ENCODE measurements at regions not wholly inside any gene's neighbourhood (a gene's known extent, or its start where the extent isn't known, plus 50 kb on each side); places are given as distances from the start of the nearest gene placed in this dataset.

DNA sequence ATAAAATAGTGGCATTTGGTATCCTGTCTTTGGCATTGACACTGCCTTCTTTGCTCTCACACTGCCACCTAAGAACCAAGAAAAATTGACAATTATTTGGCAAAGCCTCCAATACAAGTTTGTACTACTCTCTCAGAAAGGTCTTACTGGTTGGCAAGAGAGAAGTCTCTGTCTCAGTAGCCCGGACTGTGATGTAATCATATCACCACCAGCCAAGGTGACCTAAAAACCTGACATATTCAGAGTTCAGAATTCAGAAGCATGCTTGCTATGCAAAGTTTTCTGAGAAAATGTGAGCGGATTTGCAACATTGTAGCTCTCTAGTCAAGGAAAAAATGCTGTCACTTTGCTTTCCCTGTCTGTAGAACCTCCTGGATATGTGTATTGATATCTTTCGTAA, 196.0 kb downstream of the CDH7 start:
- TF ChIP-seq KMT2B (CRISPR knock-in tag; IDR thresholded peaks at IDR 0.05), result no peak
- no peak for TF ChIP-seq CTCF (CRISPR knock-in tag; IDR thresholded peaks at IDR 0.05)
- TF ChIP-seq, protein P1, sequence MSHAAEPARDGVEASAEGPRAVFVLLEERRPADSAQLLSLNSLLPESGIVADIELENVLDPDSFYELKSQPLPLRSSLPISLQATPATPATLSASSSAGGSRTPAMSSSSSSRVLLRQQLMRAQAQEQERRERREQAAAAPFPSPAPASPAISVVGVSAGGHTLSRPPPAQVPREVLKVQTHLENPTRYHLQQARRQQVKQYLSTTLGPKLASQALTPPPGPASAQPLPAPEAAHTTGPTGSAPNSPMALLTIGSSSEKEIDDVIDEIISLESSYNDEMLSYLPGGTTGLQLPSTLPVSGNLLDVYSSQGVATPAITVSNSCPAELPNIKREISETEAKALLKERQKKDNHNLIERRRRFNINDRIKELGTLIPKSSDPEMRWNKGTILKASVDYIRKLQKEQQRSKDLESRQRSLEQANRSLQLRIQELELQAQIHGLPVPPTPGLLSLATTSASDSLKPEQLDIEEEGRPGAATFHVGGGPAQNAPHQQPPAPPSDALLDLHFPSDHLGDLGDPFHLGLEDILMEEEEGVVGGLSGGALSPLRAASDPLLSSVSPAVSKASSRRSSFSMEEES (CRISPR knock-in tag; IDR thresholded peaks at IDR 0.05), result no peak
- TF ChIP-seq, protein P2, sequence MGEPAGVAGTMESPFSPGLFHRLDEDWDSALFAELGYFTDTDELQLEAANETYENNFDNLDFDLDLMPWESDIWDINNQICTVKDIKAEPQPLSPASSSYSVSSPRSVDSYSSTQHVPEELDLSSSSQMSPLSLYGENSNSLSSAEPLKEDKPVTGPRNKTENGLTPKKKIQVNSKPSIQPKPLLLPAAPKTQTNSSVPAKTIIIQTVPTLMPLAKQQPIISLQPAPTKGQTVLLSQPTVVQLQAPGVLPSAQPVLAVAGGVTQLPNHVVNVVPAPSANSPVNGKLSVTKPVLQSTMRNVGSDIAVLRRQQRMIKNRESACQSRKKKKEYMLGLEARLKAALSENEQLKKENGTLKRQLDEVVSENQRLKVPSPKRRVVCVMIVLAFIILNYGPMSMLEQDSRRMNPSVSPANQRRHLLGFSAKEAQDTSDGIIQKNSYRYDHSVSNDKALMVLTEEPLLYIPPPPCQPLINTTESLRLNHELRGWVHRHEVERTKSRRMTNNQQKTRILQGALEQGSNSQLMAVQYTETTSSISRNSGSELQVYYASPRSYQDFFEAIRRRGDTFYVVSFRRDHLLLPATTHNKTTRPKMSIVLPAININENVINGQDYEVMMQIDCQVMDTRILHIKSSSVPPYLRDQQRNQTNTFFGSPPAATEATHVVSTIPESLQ (CRISPR knock-in tag; conservative IDR thresholded peaks at IDR 0.05), result no peak
- no peak for TF ChIP-seq ZBTB25 (CRISPR knock-in tag; IDR thresholded peaks at IDR 0.05)
- TF ChIP-seq, protein P3, sequence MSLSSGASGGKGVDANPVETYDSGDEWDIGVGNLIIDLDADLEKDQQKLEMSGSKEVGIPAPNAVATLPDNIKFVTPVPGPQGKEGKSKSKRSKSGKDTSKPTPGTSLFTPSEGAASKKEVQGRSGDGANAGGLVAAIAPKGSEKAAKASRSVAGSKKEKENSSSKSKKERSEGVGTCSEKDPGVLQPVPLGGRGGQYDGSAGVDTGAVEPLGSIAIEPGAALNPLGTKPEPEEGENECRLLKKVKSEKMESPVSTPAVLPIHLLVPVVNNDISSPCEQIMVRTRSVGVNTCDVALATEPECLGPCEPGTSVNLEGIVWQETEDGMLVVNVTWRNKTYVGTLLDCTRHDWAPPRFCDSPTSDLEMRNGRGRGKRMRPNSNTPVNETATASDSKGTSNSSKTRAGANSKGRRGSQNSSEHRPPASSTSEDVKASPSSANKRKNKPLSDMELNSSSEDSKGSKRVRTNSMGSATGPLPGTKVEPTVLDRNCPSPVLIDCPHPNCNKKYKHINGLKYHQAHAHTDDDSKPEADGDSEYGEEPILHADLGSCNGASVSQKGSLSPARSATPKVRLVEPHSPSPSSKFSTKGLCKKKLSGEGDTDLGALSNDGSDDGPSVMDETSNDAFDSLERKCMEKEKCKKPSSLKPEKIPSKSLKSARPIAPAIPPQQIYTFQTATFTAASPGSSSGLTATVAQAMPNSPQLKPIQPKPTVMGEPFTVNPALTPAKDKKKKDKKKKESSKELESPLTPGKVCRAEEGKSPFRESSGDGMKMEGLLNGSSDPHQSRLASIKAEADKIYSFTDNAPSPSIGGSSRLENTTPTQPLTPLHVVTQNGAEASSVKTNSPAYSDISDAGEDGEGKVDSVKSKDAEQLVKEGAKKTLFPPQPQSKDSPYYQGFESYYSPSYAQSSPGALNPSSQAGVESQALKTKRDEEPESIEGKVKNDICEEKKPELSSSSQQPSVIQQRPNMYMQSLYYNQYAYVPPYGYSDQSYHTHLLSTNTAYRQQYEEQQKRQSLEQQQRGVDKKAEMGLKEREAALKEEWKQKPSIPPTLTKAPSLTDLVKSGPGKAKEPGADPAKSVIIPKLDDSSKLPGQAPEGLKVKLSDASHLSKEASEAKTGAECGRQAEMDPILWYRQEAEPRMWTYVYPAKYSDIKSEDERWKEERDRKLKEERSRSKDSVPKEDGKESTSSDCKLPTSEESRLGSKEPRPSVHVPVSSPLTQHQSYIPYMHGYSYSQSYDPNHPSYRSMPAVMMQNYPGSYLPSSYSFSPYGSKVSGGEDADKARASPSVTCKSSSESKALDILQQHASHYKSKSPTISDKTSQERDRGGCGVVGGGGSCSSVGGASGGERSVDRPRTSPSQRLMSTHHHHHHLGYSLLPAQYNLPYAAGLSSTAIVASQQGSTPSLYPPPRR (CRISPR knock-in tag; IDR thresholded peaks at IDR 0.05; ENCODE audit: borderline replicate concordance), result no peak
- TF ChIP-seq EZH2 (conservative IDR thresholded peaks at IDR 0.05; ENCODE audit: low read depth, low read length), result no peak
- TF ChIP-seq HIVEP1 (CRISPR knock-in tag; IDR thresholded peaks at IDR 0.05), result no peak
- TF ChIP-seq IRF9 (CRISPR knock-in tag; IDR thresholded peaks at IDR 0.05; ENCODE audit: borderline replicate concordance), result no peak
- no peak for TF ChIP-seq SP2 (CRISPR knock-in tag; IDR thresholded peaks at IDR 0.05)
- no peak for TF ChIP-seq SNRNP70 (IDR thresholded peaks at IDR 0.05; ENCODE audit: low read depth, low read length)
- no peak for TF ChIP-seq MYC (CRISPR knock-in tag; IDR thresholded peaks at IDR 0.05; ENCODE audit: borderline replicate concordance)
- TF ChIP-seq ATF7 (IDR thresholded peaks at IDR 0.05), result no peak
- no peak for TF ChIP-seq ATF7 (CRISPR knock-in tag; IDR thresholded peaks at IDR 0.05)
